Aorta (tissue), 5 donors: ENCODE measurements at regions not wholly inside any gene's neighbourhood (a gene's known extent, or its start where the extent isn't known, plus 50 kb on each side); places are given as distances from the start of the nearest gene placed in this dataset.
"Not testable (repeated sequence)": the region's sequence is repeated elsewhere in the genome, so short reads cannot be mapped to it uniquely, and the experiment has no call there.

Experiments
- ATAC-seq: fragments of 200-7000 bp; cut with Tn5 transposase; one replicate; pipeline ENCODE4 v1.9.1; 2022; ENCODE audit warnings: moderate library complexity; ENCODE audit not compliant: low FRiP score
- DNase-seq, 2 donors: peaks; one replicate each; pipeline ENCODE4 v3.0.0-alpha.2; 2020
- H3K27ac ChIP-seq, 2 donors: one replicate each; pipeline ENCODE4 v1.5.1; 2013; ENCODE audit warnings: low read length in 2 of 2, mild to moderate bottlenecking in 2 of 2, moderate library complexity in 2 of 2, control low read depth in 1 of 2, inconsistent platforms in 1 of 2, low read depth in 1 of 2
- H3K27me3 ChIP-seq, 2 donors: one replicate each; pipeline ENCODE4 v1.6.1; 2013; ENCODE audit warnings: control low read depth in 1 of 2, low read length in 1 of 2, mild to moderate bottlenecking in 1 of 2, moderate library complexity in 1 of 2; ENCODE audit not compliant: insufficient read depth in 2 of 2, control insufficient read depth in 1 of 2
- H3K36me3 ChIP-seq, 2 donors: one replicate each; pipeline ENCODE4 v1.6.1; 2013; ENCODE audit warnings: control low read depth in 1 of 2, low read length in 1 of 2, mild to moderate bottlenecking in 1 of 2; ENCODE audit not compliant: insufficient read depth in 2 of 2, control insufficient read depth in 1 of 2
- H3K4me1 ChIP-seq, 2 donors: one replicate each; pipeline ENCODE4 v1.6.1; 2013; ENCODE audit warnings: low read length in 2 of 2, control low read depth in 1 of 2, mild to moderate bottlenecking in 1 of 2, moderate library complexity in 1 of 2; ENCODE audit not compliant: insufficient read depth in 2 of 2, control insufficient read depth in 1 of 2
- H3K4me3 ChIP-seq, 2 donors: one replicate each; pipeline ENCODE4 v1.5.1; 2013; ENCODE audit warnings: low read length in 2 of 2, control low read depth in 1 of 2, mild to moderate bottlenecking in 1 of 2
- H3K9me3 ChIP-seq: one replicate; pipeline ENCODE4 v1.6.1; 2013; ENCODE audit warnings: mild to moderate bottlenecking, low read length; ENCODE audit not compliant: control insufficient read depth
- WGBS, 2 donors: extraction: QIAGEN DNeasy Blood & Tissue Kit; methylation state at CpG; one replicate each; pipeline ENCODE4 v1.1.7; 2013; 5-methylcytosine and 5-hydroxymethylcytosine counted together
- intact Hi-C, 2 donors: fragments of 100-400 bp; cut with DNase I; formaldehyde crosslinking; loops; one replicate each; pipeline versions ENCODE4 v1.14.2 to v1.15.0; 2022
- donor health status: healthy with polysubstance abuse.
- donor health status: Bipolar disorder and iron deficiency.
- donor health status: DM: no; HTN: no; CAD: no.
- donor health status: DM: no; HTN: no; CAD: no.
- donor health status: DM: yes; HTN: yes; CAD: no.

DNA sequence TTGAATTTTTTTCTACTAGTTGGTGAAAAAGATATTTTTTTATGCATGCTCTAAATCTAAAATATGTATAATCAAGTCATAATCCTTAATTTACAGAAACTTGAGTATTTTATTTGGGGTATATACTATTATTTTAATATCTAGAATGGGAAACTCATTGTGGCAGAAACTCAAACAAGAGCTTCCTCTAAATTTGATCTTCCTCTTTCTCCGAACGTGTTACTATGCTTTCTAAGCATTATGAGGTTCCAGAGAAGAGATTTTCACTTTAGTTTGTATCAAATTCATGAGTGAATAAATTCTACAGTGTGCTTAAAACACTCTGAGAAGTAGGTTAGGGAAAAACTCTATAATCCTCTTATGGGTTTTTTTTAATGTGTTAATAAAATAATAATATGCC lies 173.1 kb downstream of the POTEB3 start:
- no peak for ATAC-seq
- DNase-seq = no peak
- Histone ChIP-seq H3K27ac (no peak overlapping the region), H3K9me3 (no peaks in the 10 kb centered on the region), H3K4me1 (no peaks in the 10 kb centered on the region), H3K4me3 (no peak overlapping the region), H3K36me3 (no peaks in the 10 kb centered on the region), H3K27me3 (no peaks in the 10 kb centered on the region)
- WGBS, 2 donors = 26% methylated on average over 2 of the region's 2 CpGs
- intact Hi-C loops = no loop called here

DNA sequence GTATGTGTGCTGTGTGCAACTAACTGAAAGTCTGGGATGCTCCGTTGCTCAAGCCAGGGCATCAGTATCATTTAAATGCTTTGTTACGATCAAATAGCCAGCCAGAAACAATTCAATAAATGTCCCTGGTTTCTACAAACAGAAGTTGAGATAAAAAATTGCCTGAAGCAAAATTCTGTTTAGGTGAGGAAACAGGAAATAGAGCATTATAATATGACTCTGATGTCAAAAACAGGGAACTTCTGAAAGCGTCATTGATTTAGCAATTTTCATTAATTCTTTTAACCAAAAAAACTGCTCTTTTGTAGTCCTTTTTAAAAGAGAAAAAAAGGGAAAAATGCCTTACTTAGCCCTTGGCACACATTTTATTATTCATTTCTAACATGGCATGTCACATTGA lies 174.7 kb downstream of the POTEB3 start:
- H3K27ac ChIP-seq, intact Hi-C loops, H3K4me1 ChIP-seq, ATAC-seq, H3K36me3 ChIP-seq, DNase-seq, H3K4me3 ChIP-seq, H3K27me3 ChIP-seq, H3K9me3 ChIP-seq: not testable (repeated sequence)
- 59 to 65% methylated on average over 3 of the region's 3 CpGs for WGBS, 2 donors

DNA sequence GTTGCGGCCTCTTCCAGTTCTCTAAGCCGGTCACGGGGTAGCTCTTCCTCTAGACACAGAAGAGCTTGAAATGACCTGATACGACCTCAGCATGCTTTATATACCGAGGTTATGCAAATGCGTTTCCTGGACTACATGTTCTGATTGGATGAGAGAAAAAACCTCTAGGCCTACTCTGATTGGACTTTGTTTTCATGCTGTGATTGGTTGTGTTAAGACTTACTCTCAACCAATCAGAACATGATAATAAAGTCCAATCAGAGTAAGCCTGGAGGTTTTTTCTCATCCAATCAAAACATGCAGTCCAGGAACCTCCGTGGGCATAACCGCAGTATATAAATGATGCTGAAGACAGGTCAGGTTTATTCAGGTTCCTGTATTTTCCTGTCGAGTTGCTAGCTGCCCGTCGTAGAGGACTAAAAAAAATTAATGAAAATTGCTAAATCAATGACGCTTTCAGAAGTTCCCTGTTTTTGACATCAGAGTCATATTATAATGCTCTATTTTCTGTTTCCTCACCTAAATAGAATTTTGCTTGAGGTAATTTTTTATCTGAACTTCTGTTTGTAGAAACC lies 177.4 kb downstream of the POTEB3 start:
- no peaks in the 10 kb centered on the region for H3K36me3 ChIP-seq
- no peaks in the 10 kb centered on the region for H3K9me3 ChIP-seq
- H3K27ac ChIP-seq = no peak overlapping the region
- H3K4me1 ChIP-seq = no peaks in the 10 kb centered on the region
- H3K27me3 ChIP-seq = no peaks in the 10 kb centered on the region
- intact Hi-C loops = no loop called here
- H3K4me3 ChIP-seq = no peak overlapping the region
- DNase-seq = no peak
- WGBS, 2 donors = 83 to 86% methylated on average over 12 of the region's 12 CpGs
- no peak for ATAC-seq

DNA sequence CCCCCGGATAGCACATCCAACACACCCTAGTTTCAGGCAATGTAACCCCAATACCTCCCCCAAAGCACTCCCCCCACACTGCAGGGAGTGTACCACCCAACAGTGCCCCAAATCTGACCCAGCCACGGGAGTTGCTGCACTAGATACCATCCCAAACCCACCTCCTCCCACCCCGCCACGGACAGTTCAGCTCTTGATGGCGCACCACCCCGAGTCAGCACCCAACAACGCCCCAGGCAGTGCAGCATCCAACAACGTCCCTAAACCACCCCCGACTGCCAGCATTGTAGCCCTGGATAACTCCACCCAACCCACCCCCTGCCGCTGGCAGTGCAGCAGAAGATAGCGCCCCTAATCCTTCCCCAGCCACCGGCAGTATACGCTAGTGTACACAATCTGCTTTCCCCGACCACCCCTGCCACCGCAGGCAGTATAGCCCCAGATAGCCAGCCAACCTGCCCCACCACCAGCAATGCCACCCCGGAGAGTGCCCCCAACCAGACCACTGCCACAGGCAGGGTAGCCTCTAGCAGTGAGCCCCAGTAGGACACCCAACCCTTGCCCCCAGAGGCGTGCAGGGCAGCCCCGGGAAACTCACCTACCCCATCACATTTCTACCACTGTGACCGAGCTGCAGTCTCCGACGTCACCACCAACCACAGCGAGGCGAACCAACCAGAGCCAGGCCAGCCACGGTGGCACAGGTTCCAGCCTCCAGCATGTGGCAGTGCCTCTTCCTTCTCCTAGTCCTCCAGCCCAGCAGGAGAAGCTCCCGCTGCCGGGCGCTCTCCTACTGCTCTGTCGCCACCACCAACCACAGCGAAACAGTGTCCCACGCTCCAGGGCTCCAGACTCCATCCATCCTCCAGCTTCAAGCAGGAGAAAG lies 178.1 kb downstream of the POTEB3 start:
- Histone ChIP-seq H3K4me3 (no peak overlapping the region), H3K4me1 (no peaks in the 10 kb centered on the region), H3K9me3 (no peaks in the 10 kb centered on the region), H3K36me3 (no peaks in the 10 kb centered on the region), H3K27me3 (no peaks in the 10 kb centered on the region), H3K27ac (no peak overlapping the region)
- ATAC-seq = no peak
- WGBS, 2 donors = 88% methylated on average over 30 of the region's 30 CpGs
- intact Hi-C loops = no loop called here
- DNase-seq = peak; percentile 43 to 81

DNA sequence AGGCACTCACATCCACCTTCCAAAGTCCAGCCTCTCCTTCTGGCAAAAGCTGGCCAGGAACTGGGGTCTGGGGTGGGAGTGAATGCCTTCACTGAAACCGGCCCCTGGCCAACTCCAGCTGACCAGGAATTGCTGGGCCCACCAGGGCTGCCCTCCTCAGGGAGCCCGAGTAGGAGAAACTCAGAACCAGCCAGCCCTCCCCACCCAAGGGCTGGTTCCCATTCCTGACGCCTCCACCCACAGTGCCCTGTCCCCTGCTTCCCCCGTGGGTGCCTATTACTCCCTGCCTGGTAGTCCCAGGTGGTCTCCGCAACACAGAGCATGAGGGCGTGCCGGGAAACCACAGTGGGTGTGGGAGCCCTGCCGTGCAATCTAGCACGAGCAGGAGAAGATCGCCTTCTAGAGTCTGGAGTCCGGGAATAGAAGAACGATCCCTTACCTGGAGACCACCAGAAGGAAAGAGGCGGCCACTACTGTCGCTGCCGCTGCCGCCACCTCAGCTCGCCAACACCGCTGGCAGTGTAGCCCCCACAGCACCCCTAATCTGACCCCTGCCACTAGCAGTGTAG lies 178.8 kb downstream of the POTEB3 start:
- Histone ChIP-seq H3K27me3 (no peaks in the 10 kb centered on the region), H3K36me3 (no peaks in the 10 kb centered on the region), H3K9me3 (no peaks in the 10 kb centered on the region), H3K27ac (no peak overlapping the region), H3K4me3 (no peak overlapping the region), H3K4me1 (no peaks in the 10 kb centered on the region)
- ATAC-seq (no peak), DNase-seq (peak; percentile 40 to 79)
- WGBS, 2 donors = 82 to 92% methylated on average over 18 of the region's 18 CpGs
- intact Hi-C loops = no loop called here

DNA sequence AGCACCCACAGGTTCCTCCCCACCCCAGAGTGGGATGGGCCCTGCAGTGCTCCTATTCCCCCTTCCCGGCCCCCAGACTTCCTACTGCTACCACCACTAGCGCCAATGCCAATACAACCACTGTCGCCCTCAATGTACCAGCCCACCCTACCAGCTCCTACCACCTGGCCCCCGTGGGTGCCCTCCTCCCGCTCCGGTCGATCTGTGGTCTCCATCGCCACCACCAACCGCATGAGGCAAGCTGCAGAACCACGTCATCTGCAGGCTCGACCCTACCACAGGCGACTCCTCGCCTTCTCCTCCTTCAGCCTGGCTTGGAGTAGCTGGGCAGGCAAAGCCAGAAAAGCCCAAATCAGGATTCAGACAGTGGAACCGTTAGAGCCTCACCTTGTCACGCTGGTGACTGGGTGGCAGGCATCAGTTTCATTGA lies 179.3 kb downstream of the POTEB3 start:
- Histone ChIP-seq H3K27me3 (no peaks in the 10 kb centered on the region), H3K27ac (no peak overlapping the region), H3K36me3 (no peaks in the 10 kb centered on the region), H3K9me3 (no peaks in the 10 kb centered on the region), H3K4me1 (no peaks in the 10 kb centered on the region), H3K4me3 (no peak overlapping the region)
- DNase-seq = peak; percentile 46 to 81
- 81 to 85% methylated on average over 15 of the region's 15 CpGs for WGBS, 2 donors
- intact Hi-C loops = no loop called here
- no peak for ATAC-seq

DNA sequence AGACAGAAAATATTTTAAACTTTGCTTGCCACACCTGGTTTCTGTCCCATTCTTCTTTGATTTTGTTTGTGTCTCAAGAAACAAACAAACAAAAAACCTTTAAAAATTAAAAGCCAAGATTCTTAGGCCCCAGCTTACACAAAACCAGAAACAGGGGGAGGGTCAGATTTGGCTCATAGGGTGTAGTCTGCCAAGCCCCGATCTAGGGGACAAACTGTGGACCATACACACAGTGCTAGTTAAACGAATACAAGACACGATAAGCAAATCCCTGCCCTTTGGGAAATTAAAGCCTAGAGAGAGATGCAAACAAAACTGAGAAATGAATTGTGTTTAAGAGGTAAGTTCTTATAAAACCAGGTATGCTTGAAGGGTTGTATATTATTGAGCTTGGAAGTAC lies 181.7 kb downstream of the POTEB3 start:
- H3K36me3 ChIP-seq, ATAC-seq, H3K4me1 ChIP-seq, intact Hi-C loops, H3K27ac ChIP-seq, DNase-seq, H3K9me3 ChIP-seq, H3K4me3 ChIP-seq, H3K27me3 ChIP-seq: not testable (repeated sequence)
- WGBS, 2 donors = 80 to 81% methylated on average over 3 of the region's 3 CpGs

DNA sequence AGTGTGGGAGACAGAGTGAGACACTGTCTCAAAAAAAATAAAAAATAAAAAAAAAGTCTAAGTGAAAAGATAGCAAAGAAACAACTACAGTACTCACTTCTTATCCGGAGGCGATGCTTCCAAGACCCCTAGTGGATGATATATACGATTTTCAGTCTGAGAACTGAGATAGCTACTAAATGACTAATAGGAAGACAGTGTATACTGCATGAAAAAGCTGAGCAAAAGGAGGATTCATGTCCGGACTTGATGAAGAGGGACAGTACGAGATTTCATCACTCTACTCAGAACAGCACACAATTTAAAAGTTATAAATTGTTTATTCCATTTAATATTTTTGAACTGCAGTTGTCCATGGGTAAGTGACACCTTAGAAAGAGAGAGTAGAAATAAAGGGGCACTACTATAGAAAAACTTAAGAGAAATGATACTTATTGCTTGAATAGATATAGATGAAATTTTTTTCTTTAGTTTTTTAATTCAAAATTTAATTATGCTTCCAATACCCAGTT lies 190.7 kb downstream of the POTEB3 start:
- ATAC-seq, H3K9me3 ChIP-seq, DNase-seq, H3K4me1 ChIP-seq, H3K36me3 ChIP-seq, intact Hi-C loops, H3K4me3 ChIP-seq, H3K27ac ChIP-seq, H3K27me3 ChIP-seq: not testable (repeated sequence)
- WGBS, 2 donors = 72 to 82% methylated on average over 4 of the region's 5 CpGs
